ENCODE measurements at regions not wholly inside any gene's neighbourhood (a gene's known extent, or its start where the extent isn't known, plus 50 kb on each side); places are given as distances from the start of the nearest gene placed in this dataset.
"Not testable (repeated sequence)": the region's sequence is repeated elsewhere in the genome, so short reads cannot be mapped to it uniquely, and the experiment has no call there.

- Mint-ChIP-seq H3K27me3 (ENCODE audit: low read depth, poor library complexity) (peaks cover 43% of the 10 kb centered on the region), H3K4me1 (peaks cover 20% of the 10 kb centered on the region), H3K36me3 (ENCODE audit: low read depth) (peaks cover 37% of the 10 kb centered on the region), H3K27ac (no peak overlapping the region), H3K9me3 (peaks cover 16% of the 10 kb centered on the region), H3K4me3 (peak overlapping the region; percentile 92)
- no peak for TF ChIP-seq CTCF (IDR thresholded peaks at IDR 0.05)
- peak; percentile 16 for DNase-seq
Observed at GRCh38 chr17:68102318-68102758, 66.8 kb downstream of the KPNA2 start.

GRCh38 chr17:68103148-68103547 is 67.6 kb downstream of the KPNA2 start:
- Mint-ChIP-seq H3K27me3 (ENCODE audit: low read depth, poor library complexity) (peaks cover 43% of the 10 kb centered on the region), H3K36me3 (ENCODE audit: low read depth) (peaks cover 45% of the 10 kb centered on the region), H3K4me1 (peaks cover 20% of the 10 kb centered on the region), H3K9me3 (peaks cover 24% of the 10 kb centered on the region), H3K4me3 (peak overlapping the region; percentile 92), H3K27ac (no peak overlapping the region)
- no peak for DNase-seq
- TF ChIP-seq CTCF (IDR thresholded peaks at IDR 0.05): no peak

GRCh38 chr17:68106085-68106484 is 70.5 kb downstream of the KPNA2 start:
- Mint-ChIP-seq H3K36me3 (ENCODE audit: low read depth) (peaks cover 49% of the 10 kb centered on the region), H3K4me1 (peaks cover 20% of the 10 kb centered on the region), H3K4me3 (no peak overlapping the region), H3K27ac (no peak overlapping the region), H3K27me3 (ENCODE audit: low read depth, poor library complexity) (peaks cover 32% of the 10 kb centered on the region), H3K9me3 (peaks cover 22% of the 10 kb centered on the region)
- no peak for TF ChIP-seq CTCF (IDR thresholded peaks at IDR 0.05)
- no peak for DNase-seq

- Mint-ChIP-seq H3K4me3 (no peak overlapping the region), H3K27me3 (ENCODE audit: low read depth, poor library complexity) (peaks cover 22% of the 10 kb centered on the region), H3K9me3 (peaks cover 22% of the 10 kb centered on the region), H3K27ac (no peak overlapping the region), H3K4me1 (peaks cover 14% of the 10 kb centered on the region), H3K36me3 (ENCODE audit: low read depth) (peaks cover 49% of the 10 kb centered on the region)
- TF ChIP-seq CTCF (IDR thresholded peaks at IDR 0.05): no peak
- no peak for DNase-seq
Observed at GRCh38 chr17:68107373-68107772, 71.8 kb downstream of the KPNA2 start.

- H3K9me3 Mint-ChIP-seq: peaks cover 22% of the 10 kb centered on the region
- no peak overlapping the region for H3K27ac Mint-ChIP-seq
- H3K4me3 Mint-ChIP-seq: no peak overlapping the region
- no peak for TF ChIP-seq CTCF (IDR thresholded peaks at IDR 0.05)
- peaks cover 47% of the 10 kb centered on the region for H3K36me3 Mint-ChIP-seq (ENCODE audit: low read depth)
- peaks cover 3% of the 10 kb centered on the region for H3K4me1 Mint-ChIP-seq
- peaks cover 12% of the 10 kb centered on the region for H3K27me3 Mint-ChIP-seq (ENCODE audit: low read depth, poor library complexity)
- DNase-seq: no peak
Observed at GRCh38 chr17:68108313-68109000, 72.9 kb downstream of the KPNA2 start.

- DNase-seq: not testable (repeated sequence)
- peaks cover 44% of the 10 kb centered on the region for H3K36me3 Mint-ChIP-seq (ENCODE audit: low read depth)
Observed at GRCh38 chr17:68109404-68109803, 73.9 kb downstream of the KPNA2 start.

GRCh38 chr17:68116211-68116610 is 80.7 kb downstream of the KPNA2 start:
- Mint-ChIP-seq H3K9me3 (peaks cover 15% of the 10 kb centered on the region), H3K36me3 (ENCODE audit: low read depth) (peaks cover 56% of the 10 kb centered on the region)
- H3K27ac Mint-ChIP-seq; DNase-seq; H3K4me1 Mint-ChIP-seq; H3K4me3 Mint-ChIP-seq; H3K27me3 Mint-ChIP-seq (ENCODE audit: low read depth, poor library complexity): not testable (repeated sequence)

More at GRCh38 chr17:68109404-68109803, 73.9 kb downstream of the KPNA2 start:
- peaks cover 22% of the 10 kb centered on the region for H3K9me3 Mint-ChIP-seq
- not testable (repeated sequence) for H3K4me3 Mint-ChIP-seq; H3K27ac Mint-ChIP-seq; H3K4me1 Mint-ChIP-seq; H3K27me3 Mint-ChIP-seq (ENCODE audit: low read depth, poor library complexity)
